ENCODE measurements at regions not wholly inside any gene's neighbourhood (a gene's known extent, or its start where the extent isn't known, plus 50 kb on each side); places are given as distances from the start of the nearest gene placed in this dataset.

DNA sequence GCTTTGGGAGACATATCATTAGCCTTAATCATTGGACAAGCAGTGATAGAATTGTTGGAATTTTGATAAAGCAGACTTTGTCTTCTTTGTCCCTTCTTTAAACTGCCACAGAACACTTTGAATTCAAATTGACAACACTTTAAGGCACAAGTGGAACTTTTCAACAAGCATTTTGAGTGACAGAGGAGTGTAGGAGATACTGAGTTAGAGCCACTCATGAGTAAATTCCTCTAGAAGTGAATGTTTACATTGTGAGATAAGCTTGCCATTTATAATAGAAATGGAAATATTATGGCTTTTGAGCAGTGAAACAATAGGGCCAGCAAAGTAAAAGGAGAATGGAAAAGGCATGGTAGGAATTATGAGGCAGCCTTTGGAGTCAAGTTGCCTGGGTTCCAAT lies 515.8 kb downstream of the SLITRK6 start:
- TF ChIP-seq EP300 (IDR thresholded peaks at IDR 0.05), result no peak
- TF ChIP-seq, protein P1, sequence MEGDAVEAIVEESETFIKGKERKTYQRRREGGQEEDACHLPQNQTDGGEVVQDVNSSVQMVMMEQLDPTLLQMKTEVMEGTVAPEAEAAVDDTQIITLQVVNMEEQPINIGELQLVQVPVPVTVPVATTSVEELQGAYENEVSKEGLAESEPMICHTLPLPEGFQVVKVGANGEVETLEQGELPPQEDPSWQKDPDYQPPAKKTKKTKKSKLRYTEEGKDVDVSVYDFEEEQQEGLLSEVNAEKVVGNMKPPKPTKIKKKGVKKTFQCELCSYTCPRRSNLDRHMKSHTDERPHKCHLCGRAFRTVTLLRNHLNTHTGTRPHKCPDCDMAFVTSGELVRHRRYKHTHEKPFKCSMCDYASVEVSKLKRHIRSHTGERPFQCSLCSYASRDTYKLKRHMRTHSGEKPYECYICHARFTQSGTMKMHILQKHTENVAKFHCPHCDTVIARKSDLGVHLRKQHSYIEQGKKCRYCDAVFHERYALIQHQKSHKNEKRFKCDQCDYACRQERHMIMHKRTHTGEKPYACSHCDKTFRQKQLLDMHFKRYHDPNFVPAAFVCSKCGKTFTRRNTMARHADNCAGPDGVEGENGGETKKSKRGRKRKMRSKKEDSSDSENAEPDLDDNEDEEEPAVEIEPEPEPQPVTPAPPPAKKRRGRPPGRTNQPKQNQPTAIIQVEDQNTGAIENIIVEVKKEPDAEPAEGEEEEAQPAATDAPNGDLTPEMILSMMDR (IDR thresholded peaks at IDR 0.05), result no peak
